GM18868 (cell line): ENCODE measurements at regions not wholly inside any gene's neighbourhood (a gene's known extent, or its start where the extent isn't known, plus 50 kb on each side); places are given as distances from the start of the nearest gene placed in this dataset.

Experiments used
- ATAC-seq: cut with Tn5 transposase; IDR thresholded peaks from one replicate; pipeline ENCODE4 v1.9.1; 2021; ENCODE audit warnings: mild to moderate bottlenecking, moderate library complexity; ENCODE audit not compliant: unreplicated experiment

DNA sequence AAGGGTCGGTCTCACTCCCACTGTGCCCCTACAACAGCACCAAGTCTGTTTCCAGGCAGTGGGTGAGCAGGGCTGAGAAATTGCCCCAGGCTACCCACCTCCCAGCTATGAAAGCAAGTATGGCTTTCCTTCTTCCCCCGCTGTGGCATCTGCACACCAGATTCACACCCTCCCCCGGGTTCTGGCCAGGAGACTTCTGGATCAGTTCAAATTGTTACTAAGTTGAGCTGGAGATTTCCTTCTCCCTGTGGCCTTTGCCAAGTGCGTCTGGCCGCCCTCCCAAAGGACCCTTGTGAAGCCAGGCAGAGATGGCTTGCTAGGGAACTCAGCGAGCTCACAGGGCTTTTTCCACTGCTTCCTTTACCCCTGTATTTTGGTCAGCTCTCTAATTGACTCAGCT lies 555.4 kb downstream of the SH2D4B start:
- ATAC-seq: no peak

DNA sequence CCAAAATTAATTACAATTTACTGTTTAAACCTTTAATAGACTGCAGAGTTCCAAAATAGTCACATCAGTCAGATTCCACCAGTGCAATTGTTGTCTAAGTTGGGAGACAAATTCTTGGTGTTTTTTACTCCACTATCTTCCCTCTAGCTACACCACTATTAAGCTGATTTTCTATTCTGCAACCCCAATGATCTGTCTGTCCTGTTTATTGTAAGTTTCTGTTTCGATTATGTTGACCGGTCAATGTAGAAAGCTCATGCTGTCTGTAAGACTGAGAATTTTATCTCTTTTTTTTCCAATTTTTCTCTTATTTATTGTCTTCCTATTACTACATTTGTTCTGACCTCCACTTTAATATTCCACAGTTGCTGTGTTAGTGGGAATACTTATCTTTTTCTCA lies 557.5 kb downstream of the SH2D4B start:
- no peak for ATAC-seq

DNA sequence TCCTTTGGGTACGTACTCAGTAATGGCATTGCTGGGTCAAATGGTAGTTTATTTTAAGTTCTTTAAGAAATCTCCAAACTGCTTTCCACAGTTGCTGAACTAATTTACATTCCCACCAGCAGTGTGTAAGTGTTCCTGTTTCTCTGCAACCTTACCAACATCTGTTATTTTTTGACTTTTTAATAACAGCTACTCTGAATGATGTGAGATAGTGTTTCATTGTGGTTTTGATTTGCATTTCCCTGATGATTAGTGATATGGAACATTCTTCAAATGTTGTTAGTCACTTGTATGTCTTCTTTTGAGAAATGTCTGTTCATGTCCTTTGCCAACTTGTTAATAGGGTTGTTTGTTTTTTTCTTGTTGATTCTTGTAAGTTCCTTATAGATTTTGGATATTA lies 558.9 kb downstream of the SH2D4B start:
- peak; percentile 50 for ATAC-seq

DNA sequence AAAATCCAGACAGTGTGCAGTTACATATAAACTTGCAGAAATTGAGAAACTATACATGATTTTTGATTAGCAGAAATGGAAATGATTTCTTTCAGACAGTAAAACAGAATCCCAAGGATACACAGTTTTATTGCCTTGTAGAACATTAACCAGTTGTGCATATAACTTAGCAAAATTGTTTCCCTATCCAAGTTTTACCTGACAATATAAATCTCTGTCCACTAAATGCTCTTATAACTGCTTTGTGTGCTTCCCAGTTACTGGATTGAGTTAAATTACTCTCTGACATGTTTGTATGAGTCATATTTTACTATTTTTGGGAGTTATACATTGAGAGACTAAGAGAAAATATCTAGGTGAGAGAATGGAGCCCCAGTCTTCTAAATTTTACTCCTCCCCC lies 563.4 kb downstream of the SH2D4B start:
- ATAC-seq: no peak

GRCh38 chr10:81104494-81104893 lies 566.8 kb downstream of the SH2D4B start:
- ATAC-seq: peak; percentile 39

DNA sequence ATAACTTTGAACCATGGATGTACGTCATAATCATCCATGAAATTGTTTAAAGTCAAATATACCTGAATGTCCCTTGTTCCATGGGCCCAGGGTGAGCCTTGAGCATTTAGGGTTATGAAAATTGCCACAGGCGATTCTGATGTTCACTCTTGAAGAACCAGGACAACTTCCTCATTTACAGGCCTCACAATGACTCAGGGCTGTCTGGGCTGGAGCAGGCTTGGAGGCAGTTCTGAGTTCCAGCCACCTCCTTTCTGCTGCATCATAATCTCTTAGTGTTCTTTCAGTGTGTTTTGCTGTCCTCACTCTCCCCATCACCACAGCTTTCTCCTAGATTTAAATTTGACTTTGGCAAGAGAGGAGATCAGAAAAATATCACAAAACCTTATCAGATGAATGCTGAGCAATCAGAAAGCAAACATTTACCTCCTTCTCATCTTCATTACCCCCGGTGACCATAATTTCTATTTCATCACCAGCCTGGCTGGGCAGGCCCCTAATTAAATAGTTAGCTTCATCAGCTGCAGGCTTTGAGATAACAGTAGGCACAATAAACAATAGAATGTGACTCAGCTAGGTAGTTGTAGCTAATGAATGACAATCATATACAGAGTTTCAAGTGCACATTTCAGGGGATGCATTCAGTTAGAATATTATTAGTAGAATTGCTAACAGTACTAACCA lies 571.0 kb downstream of the SH2D4B start:
- peak; percentile 91 for ATAC-seq

DNA sequence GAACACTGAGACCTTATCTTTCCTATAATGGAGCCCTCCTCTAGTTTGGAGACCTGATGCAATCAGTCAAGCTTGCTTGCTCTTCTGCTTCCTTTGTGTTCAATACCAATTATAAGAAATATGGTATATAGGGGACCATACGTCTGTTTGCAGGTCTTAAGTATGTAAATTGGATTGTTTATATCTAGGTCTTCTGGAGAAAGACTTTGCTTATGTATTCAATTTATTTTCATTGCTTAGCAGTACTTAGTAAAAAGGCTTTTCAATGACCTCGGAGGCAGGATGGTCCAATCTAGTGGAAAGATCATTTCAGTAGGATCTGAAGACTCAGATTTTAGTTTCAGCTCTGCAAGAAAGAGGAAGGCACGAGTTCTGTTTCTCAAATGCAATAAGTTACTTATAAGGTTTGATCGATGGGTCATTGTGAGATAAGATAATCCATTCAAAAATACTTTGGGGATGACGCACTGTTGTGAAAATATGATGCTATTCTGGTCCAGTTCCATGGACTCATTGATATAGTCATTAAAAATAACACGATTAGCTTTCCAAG lies 571.6 kb downstream of the SH2D4B start:
- no peak for ATAC-seq

DNA sequence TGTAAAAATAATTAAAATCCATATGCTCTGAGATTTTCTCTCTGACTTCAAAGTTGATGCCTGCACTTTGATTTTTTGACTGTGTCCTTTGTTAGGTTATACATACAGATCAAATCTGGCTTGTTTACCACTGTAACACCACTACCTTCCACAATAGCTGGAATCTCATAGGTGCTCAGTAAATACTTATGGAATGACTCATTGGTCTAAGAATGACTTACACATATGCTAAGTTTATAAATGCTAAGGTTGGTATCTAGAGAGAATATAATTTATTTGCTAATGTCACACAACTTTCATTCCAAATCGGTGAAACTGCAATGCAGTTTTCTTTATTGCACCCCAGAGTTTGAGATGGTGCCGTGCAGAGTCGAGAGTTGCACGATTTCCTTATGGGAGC lies 578.5 kb downstream of the SH2D4B start:
- peak; percentile 79 for ATAC-seq

GRCh38 chr10:81116990-81117389 lies 579.3 kb downstream of the SH2D4B start:
- no peak for ATAC-seq

GRCh38 chr10:81127931-81128330 lies 590.2 kb downstream of the SH2D4B start:
- no peak for ATAC-seq

GRCh38 chr10:81130014-81130413 lies 592.3 kb downstream of the SH2D4B start:
- peak; percentile 58 for ATAC-seq

GRCh38 chr10:81135851-81136250 lies 598.1 kb downstream of the SH2D4B start:
- peak; percentile 95 for ATAC-seq

DNA sequence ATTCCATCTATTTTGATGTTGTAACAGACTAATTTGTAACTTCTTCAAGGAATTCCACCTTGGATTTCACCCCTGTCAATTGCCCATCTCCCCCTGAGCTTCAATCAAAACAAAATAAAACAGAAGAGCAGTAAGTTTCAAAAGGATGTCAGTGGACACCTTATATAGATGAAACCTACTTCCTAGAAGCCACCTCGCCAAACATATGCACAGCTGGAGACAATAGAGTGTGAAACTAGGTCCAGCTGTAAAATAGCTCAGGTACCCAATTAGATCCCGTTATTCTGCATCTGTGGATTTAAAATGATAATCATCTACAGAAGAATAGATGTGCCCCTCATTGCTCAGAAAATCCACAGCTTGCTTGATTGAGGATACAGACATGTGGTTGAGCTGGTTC lies 598.6 kb downstream of the SH2D4B start:
- ATAC-seq: peak; percentile 24

DNA sequence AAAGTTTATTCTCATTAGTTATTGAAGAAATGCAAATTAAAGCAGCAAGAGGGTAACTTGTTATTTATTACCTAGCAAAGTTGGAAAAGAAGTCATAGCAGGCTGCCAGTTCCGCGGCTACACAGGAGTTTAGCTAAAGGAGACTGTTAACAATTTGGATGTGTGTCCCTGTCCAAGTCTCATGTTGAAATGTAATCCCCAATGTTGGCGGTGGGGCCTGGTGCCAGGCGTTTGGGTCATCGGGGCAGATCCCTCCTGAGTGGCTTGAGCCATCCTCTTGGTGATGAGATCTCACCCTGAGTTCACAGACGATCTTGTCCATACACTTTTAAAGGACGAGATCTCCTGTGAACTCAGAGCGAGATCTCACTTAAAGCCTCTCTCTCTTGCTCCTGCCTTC lies 608.3 kb downstream of the SH2D4B start:
- no peak for ATAC-seq

- no peak for ATAC-seq
Measured at GRCh38 chr10:81146436-81146835, 608.7 kb downstream of the SH2D4B start.

- ATAC-seq: no peak
Measured at GRCh38 chr10:81152656-81153055, 615.0 kb downstream of the SH2D4B start.

DNA sequence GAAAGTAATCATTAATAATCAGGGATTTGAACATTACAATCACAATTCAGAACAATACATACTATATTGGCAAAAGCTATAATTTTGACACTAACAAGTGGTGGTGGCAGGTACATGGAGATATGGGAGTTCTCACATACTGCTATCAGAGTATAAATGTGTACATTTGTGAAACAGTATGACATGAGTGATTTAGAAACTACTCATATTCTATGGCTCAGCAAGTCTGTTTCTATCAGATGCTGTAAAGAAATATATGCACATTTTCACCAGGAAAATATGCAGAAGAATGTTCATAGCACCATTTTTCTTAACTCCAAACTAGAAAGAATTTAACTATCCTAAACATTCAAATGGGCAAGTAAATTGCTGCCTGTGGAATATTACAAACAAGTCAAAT lies 620.0 kb downstream of the SH2D4B start:
- ATAC-seq: peak; percentile 84

- no peak for ATAC-seq
Measured at GRCh38 chr10:81177651-81178244, 640.0 kb downstream of the SH2D4B start.

GRCh38 chr10:81179324-81179723 lies 641.6 kb downstream of the SH2D4B start:
- ATAC-seq: no peak

DNA sequence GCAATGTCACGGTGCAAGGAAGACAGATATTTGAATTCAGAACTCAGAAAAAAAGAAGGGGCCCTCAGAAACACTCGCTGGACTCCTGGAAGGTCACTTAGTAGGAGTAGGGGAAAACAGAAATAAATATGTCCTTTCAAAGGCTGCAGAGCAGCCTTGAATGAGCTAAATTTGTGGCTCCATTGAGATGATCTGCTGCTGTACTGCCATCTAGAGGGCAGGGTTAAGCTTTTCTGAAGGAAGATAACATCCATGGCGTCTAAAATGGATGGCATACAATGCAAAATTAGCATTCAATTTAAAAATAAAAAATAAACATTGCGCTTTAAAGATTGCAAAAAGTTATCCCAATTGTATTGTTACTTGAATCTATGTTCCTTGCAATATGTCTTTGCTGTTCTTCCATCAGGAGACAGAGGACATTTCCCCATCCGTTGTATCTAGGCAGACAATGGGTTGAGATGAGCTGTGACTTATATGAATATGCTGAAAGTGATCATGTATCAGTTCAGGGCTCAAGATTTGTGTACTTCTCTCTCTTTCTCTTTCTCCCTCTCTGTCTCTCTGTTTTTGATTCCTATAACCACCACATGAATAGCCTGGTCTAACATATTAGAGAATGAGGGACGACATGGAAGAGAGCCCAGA lies 642.2 kb downstream of the SH2D4B start:
- peak; percentile 88 for ATAC-seq

- no peak for ATAC-seq
Measured at GRCh38 chr10:81182296-81182695, 644.6 kb downstream of the SH2D4B start.

DNA sequence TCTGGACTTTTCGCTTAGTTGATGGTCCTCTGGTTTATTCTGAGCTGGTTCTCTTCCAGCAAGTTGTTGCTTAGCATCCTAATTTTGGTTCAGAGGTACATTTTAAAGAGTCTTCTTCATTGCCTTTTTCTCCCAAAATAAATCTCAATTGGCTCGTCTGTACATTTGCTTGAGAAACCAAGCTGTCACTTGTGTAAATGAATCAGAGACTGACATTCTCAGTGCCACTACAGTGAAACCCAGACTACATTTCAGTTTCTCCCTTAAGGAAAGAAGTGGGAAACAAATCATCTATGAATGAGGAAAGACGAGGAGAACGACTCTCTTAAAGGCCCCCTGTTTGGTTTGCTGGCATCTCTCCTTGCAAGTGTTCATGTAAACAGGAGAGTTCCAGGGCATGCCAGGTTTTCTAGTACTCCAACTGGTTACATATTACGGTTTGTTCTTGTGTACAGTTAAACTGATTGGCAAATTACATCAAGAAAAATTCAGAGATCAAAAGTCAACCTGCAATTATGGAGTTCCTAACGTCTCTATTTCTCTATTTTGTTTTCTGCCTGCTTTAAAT lies 654.6 kb downstream of the SH2D4B start:
- no peak for ATAC-seq
